OCI-M2 (cell line): ENCODE measurements at regions not wholly inside any gene's neighbourhood (a gene's known extent, or its start where the extent isn't known, plus 50 kb on each side); places are given as distances from the start of the nearest gene placed in this dataset.

ENCODE experiments used
- DNase-seq: peaks from one replicate; lab custom pipeline; 2025; ENCODE audit not compliant: unreplicated experiment; lab: John Stamatoyannopoulos, UW

DNA sequence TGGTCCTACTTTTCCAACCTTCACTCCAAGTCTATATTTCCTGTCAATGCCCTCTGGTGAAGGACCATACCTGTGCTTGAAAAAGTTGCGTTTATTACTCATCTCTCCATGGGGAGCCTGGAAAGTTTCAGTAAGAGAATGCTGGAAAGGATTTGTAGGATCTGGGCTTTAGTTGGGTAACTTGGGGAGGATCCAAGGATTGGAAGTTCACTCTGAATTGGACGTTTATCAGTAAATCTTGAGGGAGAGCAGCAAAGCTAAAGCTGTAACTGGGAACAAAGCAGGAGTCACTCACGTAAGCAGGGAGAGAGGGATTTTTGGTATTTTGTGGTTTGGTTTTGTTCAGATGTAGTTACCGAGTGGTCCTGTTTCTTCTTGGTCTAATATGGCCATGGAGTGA is 51.4 kb upstream of the NPVF start:
- DNase-seq, result no peak

DNA sequence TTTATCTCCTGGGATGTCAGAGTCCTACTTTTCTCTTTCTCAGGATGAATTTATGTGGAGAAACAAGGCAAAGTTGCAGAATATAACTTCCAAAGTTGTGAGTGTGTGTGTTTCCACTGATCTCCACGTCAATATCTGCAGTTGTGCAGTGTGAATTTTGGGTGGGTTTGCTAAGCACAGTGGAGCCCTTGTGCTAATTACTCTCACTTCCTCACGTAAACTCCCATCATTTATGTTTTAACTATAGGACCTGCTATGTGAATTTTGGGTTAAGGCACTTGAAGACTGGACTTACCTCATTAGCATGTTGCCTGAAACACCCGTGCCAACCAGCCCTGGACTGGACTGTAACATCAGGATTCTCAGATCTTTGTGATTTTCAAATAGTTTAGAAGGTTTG is 51.9 kb upstream of the NPVF start:
- DNase-seq, result no peak

GRCh38 chr7:25282194-25282593 is 53.9 kb upstream of the NPVF start:
- DNase-seq, result no peak

DNA sequence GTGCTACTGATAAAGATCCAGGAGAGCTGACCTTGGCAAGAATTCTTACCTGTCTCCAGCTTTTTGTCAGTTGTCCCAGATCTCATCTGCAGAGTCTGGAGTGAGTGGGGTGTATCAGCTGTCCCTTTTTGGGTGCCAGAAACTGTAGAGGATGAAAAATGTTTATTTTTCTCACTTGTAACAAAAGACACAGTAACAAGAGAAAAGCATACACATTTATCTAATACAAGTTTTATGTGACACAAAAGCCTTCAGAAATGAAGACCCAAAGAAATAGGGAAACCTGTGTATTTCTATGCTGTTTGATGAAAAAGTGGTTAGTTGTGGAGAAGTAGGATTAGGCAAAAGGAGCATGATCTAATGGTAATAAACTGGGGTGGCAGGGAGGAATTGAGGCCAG is 58.5 kb upstream of the NPVF start:
- no peak for DNase-seq

DNA sequence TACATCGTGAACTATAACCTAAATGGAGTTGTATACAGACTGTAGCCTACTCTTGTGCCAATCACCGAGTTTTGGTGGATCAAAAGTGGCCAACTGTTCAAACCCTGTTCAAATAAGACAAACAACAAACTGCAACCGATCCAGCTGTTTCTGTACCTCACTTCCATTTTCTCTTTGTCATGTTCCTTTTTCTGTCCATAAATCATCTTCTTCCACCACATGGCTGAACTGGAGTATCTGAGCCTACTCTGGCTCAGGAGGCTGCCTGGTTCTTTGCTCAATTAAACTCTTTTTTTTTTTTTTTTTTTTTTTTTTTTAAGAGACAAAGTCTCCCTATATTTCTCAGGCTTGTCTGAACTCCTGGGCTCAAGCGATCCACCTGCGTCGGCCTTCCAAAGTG is 59.0 kb upstream of the NPVF start:
- DNase-seq, result no peak

DNA sequence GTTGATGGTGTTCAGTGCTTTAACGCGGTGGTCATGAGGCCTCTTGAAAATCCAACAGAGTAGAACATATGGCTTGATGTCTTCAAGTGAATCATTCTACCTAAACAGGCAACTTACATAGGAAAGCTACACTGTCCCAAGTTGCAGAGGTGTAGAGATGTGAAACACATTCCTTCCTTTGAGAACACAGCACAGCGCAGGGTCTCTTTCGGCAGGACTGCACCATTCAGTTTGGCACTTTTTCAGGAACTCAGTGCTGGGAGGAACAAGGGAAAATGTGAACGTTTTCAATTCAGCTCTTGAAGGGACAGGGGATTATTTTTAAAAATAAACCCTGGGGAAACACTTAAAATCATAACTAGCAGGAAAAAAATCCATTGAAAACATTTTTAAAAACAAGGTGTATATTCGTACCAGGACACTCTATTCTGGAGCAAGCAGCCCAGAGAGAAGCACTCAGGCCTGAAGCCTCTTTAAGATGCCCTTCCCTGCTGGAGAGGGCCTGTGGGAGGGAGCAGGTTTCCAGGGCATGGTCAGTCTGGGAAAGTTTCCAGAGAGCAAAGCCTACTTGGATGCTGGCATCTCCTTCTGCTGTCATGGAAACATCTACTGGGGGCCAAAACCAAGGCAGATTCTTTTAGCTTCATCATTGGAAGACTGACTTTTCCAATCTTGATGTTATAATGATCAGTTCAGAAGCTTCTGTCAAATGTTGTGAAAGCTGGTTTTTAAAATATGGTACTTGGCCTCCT is 60.4 kb upstream of the NPVF start:
- no peak for DNase-seq

DNA sequence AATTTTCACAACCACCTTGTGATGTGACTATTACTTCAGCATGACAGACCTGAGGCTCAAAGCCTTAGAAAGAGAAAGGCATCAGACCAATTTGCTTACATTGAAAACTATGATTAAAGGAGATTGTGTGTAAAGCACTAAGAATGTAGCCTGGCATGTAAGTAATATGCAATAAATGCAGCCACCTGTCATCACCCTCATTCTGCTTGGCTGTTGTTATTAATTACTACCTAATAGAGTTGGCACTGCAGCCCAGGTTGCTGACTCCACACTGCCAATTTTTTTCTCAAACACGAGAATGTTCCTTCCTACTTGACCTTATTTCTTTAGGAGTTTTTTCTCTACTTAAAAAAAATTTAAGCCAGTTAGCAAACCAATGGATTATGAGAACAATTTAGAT is 61.2 kb upstream of the NPVF start:
- DNase-seq, result no peak

DNA sequence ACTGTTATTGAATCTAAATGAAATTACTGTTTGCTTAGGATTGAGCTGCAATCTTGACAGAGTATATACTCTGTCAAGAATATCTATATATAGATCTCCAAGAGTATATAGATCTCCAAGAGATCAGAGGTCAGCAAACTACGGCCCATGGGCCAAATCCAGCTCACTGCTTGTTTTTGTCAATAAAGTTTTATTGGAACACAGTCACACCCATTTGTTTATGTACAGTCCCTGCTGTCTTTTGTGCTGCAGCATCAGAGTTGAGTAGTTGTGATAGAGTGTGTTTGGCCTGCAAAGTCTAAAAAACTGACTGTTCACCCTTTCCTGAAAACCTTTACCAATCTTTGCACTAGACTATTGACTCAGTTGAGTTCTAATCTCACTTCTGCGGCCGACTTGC is 66.3 kb upstream of the NPVF start:
- no peak for DNase-seq

GRCh38 chr7:25295387-25295786 is 67.1 kb upstream of the NPVF start:
- no peak for DNase-seq

- DNase-seq, result no peak
These were observed 67.8 kb upstream of the NPVF start for GRCh38 chr7:25296086-25296485.

- DNase-seq, result no peak
These were observed 69.0 kb upstream of the NPVF start for GRCh38 chr7:25297278-25297677.

DNA sequence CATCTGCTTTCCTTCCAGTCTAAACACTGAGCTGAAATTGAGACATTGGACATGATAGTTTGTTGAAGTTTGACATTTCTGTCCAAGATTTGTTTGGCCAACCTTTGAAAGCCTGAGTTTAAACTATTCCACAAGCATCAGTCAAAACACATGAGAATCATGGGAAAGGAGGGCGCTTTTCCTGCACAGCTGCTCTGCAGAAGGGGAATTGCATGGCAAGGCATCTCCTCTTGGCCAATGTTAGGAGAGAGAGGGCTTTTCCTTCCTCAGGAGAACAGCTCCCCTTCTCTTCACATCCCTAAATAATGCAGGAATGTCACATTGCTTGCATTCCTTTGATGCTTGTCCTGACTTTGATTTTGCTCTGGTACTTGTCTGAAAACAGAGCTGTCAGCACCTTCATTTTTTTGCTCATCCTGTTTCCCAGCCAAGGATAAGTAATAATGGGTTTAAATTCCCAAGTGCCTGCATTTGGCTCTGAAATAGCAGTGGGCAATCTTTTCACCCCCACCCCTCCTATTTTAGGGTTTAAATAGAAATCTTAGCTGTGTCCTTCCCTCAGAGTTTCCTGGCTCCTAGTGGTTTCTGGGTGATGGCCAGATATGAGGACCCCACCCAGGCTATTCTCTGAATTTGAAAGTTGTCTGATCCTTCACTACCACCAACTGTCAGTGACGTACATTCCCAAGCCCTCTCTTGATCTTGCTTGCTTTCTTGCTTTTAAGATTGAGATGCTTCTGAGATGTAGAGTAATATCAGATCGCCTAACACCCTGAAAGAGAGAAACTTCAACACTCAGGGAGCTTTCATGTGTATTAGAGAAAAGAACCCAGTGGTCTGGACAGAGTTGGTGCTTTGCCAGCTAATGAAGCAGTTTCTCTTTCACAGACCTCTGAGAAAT is 75.2 kb upstream of the NPVF start:
- no peak for DNase-seq

- DNase-seq, result no peak
These were observed 76.4 kb upstream of the NPVF start for GRCh38 chr7:25304691-25305090.

DNA sequence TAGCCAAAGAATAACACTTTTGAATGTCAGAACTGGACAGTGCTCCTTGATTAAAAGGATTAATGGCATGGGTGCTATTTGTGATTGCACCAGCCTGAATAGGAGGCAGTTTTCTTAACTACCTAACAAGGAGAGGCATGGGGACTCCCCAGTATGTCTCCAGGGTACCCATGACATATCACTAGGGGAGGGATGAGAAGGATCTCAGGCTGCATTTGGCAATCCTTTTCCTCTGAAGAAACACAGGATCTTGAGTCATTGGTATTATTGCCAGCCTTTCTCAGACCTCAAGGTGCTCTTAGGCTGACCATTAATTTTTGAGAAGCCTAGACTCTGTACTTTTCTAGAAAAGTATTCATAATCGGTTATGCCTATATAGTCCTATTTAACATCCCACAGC is 77.5 kb upstream of the NPVF start:
- DNase-seq, result no peak

GRCh38 chr7:25307624-25308023 is 79.3 kb upstream of the NPVF start:
- no peak for DNase-seq

GRCh38 chr7:25308246-25308645 is 80.0 kb upstream of the NPVF start:
- DNase-seq, result no peak

- DNase-seq, result no peak
These were observed 80.8 kb upstream of the NPVF start for GRCh38 chr7:25308906-25309705.

DNA sequence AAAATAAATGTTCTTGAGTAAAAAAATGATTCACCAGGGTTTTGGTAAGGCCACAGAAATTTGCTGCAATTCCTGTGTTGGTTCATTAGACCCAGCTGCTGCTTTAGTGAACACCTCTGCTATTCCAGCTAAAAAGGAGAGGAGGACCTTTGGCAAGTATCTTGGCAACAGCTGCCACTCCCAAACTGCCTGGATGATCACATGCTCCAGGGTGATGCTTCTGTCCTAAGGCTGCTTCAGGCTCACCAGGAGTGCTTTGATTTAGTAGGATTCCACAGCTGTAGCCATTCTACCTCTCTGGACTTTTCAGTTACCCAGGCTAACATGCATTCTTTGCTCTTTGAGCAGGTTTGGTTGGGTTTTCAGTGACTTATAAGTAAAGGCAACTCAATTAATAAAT is 82.6 kb upstream of the NPVF start:
- DNase-seq, result no peak

DNA sequence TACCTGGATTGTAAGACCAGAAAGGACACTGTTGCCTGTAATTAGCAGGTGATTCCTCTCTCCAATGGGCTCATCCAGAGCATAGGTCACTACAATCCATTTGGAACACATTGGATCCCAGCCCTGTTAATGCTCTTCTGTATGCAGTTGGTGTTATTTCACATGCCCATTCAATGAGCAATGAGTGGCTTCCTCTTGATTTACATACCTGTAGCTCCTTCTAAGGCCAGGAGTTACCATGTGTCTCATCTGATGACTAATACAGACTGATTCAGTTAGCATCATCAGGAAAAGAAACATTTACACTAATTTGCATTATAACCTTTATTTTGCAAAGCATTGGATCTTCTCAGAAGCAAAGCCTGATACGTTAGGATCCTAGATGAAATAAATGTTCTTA is 83.1 kb upstream of the NPVF start:
- no peak for DNase-seq

DNA sequence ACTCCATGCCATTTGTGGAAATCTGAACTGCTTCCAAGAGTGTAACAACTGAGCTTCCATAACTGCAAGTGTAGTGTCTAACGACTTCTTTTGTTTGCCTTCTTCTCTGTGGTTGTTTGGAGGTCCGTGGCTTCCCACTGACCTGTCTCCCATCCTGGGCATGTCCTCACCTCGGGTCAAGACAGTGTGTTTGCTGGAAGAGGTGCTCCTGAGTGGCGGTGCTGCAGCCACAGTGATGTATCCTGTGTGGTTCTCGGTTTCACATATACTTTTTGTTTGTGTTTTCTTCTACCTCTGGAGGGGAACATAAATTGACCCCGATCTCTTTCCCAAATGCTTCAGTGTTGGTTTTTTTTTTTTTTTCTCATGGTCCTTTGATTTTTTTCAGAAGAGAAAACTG is 84.7 kb upstream of the NPVF start:
- no peak for DNase-seq

DNA sequence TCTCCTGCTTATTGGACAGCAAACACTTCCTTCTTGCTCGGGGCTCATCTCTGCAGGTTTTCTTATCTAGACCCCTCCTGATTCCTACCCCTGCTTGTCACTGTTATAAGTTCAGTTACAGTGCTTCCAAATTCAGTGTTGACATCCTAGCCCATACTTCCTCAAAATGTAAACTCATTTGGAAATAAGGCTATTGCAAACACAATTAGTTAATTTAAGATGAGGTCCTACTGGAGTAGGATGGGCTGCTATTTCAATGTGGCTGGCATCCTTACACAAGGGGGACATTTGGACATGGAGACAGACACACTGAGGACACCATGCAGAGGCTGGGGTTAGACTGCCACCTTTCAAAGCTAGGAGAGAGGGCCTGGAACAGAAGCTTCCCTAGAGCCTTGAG is 85.2 kb upstream of the NPVF start:
- no peak for DNase-seq
